Progenitor cell of endocrine pancreas (in vitro differentiated cells): ENCODE measurements at regions not wholly inside any gene's neighbourhood (a gene's known extent, or its start where the extent isn't known, plus 50 kb on each side); places are given as distances from the start of the nearest gene placed in this dataset.

ENCODE experiments used
- DNase-seq: peaks from one replicate; pipeline ENCODE4 v3.0.0; 2021; ENCODE audit warnings: low spot score; ENCODE audit not compliant: unreplicated experiment
- H3K27ac Mint-ChIP-seq: 2 replicates; pipeline ENCODE4 v1.8.0; 2021; ENCODE audit warnings: mild to moderate bottlenecking, moderate library complexity, mixed read lengths
- H3K27me3 Mint-ChIP-seq: 2 replicates; pipeline ENCODE4 v1.8.0; 2021; ENCODE audit warnings: mixed read lengths
- H3K36me3 Mint-ChIP-seq: 2 replicates; pipeline ENCODE4 v1.8.0; 2022; ENCODE audit warnings: mixed read lengths; ENCODE audit not compliant: insufficient read depth
- H3K4me1 Mint-ChIP-seq: 2 replicates; pipeline ENCODE4 v1.8.0; 2021; ENCODE audit warnings: low read depth, mixed read lengths
- H3K4me3 Mint-ChIP-seq: 2 replicates; pipeline ENCODE4 v1.8.0; 2021; ENCODE audit warnings: low read depth, mild to moderate bottlenecking, moderate library complexity, mixed read lengths
- H3K9me3 Mint-ChIP-seq: 2 replicates; pipeline ENCODE4 v1.8.0; 2021; ENCODE audit warnings: low read depth, mixed read lengths
- CTCF ChIP-seq: fragments of 200-600 bp; sonication (generic); IDR thresholded peaks from one replicate; pipeline ENCODE4 v1.5.0; 2021; ENCODE audit warnings: antibody characterized with exemption, mild to moderate bottlenecking; ENCODE audit not compliant: unreplicated experiment

DNA sequence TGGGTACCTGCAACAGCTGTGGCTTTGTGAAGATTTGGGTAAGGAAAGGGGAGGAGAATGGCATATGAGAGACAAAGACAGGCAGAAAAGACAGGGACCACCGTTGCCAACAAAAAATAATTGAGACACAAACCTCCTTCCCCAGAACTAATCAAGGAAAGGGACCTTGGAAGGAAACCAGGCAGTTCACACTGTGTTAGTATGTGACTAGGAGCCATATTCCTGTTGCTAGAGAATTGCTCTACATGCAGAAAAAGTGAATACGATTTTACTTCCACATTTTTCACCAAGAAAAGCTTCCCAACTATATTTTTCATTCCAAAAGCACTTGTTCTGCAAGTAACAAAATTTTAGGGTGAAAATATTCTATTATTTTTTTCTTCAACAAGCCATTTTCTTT lies 393.7 kb upstream of the ADAMTS9 start:
- Mint-ChIP-seq H3K4me1 (no peaks in the 10 kb centered on the region), H3K27me3 (no peaks in the 10 kb centered on the region), H3K27ac (no peak overlapping the region), H3K9me3 (peaks cover 6% of the 10 kb centered on the region), H3K36me3 (no peaks in the 10 kb centered on the region), H3K4me3 (no peak overlapping the region)
- DNase-seq = no peak
- TF ChIP-seq CTCF = no peak

GRCh38 chr3:65080432-65080831 lies 392.6 kb upstream of the ADAMTS9 start:
- Mint-ChIP-seq H3K9me3 (peaks cover 10% of the 10 kb centered on the region), H3K27me3 (no peaks in the 10 kb centered on the region), H3K27ac (no peak overlapping the region), H3K4me1 (no peaks in the 10 kb centered on the region), H3K4me3 (no peak overlapping the region), H3K36me3 (no peaks in the 10 kb centered on the region)
- DNase-seq = no peak
- no peak for TF ChIP-seq CTCF

DNA sequence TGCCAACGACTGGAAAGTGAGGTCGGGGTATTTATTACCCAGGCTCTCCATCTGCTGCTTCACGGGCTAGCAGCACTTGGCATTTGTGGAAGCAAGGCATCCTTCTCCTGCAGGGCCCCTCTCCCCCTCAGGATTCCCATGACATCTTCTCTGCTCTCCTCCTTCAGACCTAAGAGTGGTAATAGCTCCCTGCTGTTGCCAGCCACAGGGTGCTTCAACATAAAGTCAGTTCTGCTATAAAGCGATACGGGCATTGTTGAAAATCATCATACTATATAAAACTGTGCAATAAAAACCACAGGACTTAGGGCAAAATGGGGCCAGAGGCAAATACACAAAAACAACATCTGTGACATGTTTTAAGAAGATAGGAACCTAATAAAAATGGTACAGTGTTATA lies 391.8 kb upstream of the ADAMTS9 start:
- Mint-ChIP-seq H3K4me3 (no peak overlapping the region), H3K9me3 (peaks cover 10% of the 10 kb centered on the region), H3K36me3 (no peaks in the 10 kb centered on the region), H3K4me1 (no peaks in the 10 kb centered on the region), H3K27me3 (no peaks in the 10 kb centered on the region), H3K27ac (no peak overlapping the region)
- no peak for DNase-seq
- TF ChIP-seq CTCF = no peak

DNA sequence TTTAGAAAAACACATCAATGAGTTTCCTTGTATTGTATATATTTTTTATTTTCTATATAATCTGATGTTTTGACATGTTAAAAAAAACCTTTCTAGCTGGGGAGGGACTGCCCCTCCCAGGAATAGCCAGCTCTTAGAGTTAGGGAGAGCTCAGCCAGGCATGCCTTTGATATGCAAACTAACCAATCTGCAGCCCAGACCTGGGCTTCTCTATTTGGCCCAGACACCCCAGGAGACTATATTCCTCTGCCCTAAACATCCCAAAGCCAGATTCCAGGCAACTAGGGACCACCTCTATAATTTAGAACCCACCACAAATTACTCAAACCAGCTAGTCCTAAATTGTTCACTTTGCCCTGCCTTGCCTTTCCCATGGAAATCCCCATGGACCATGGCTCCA lies 390.9 kb upstream of the ADAMTS9 start:
- no peak for DNase-seq
- Mint-ChIP-seq H3K4me1 (no peaks in the 10 kb centered on the region), H3K27ac (no peak overlapping the region), H3K4me3 (no peak overlapping the region), H3K36me3 (no peaks in the 10 kb centered on the region), H3K27me3 (no peaks in the 10 kb centered on the region), H3K9me3 (peaks cover 10% of the 10 kb centered on the region)
- no peak for TF ChIP-seq CTCF

- Mint-ChIP-seq H3K4me3 (no peak overlapping the region), H3K36me3 (no peaks in the 10 kb centered on the region), H3K9me3 (peaks cover 10% of the 10 kb centered on the region), H3K27ac (no peak overlapping the region), H3K4me1 (no peaks in the 10 kb centered on the region), H3K27me3 (no peaks in the 10 kb centered on the region)
- no peak for TF ChIP-seq CTCF
- no peak for DNase-seq
These were observed 389.3 kb upstream of the ADAMTS9 start for GRCh38 chr3:65077124-65077523.

GRCh38 chr3:65070968-65071367 lies 383.2 kb upstream of the ADAMTS9 start:
- Mint-ChIP-seq H3K4me1 (no peaks in the 10 kb centered on the region), H3K36me3 (peaks cover 1% of the 10 kb centered on the region), H3K27ac (no peak overlapping the region), H3K4me3 (no peak overlapping the region), H3K27me3 (no peaks in the 10 kb centered on the region), H3K9me3 (peaks cover 17% of the 10 kb centered on the region)
- no peak for TF ChIP-seq CTCF
- no peak for DNase-seq
